Adrenal gland (tissue), 5 donors: ENCODE measurements at regions not wholly inside any gene's neighbourhood (a gene's known extent, or its start where the extent isn't known, plus 50 kb on each side); places are given as distances from the start of the nearest gene placed in this dataset.

Source experiments
- POLR2A ChIP-seq, 2 donors: fragments of 450-650 bp; IDR thresholded peaks; one replicate each; pipeline ENCODE4 v1.6.1; 2017; ENCODE audit warnings: antibody characterized with exemption in 2 of 2, mild to moderate bottlenecking in 2 of 2, moderate library complexity in 1 of 2
- TF ChIP-seq, protein P1 (sequence below), 6 experiments: fragments of 450-650 bp in 4 of 6; fragments of 200-600 bp in 2 of 6; sonication (generic) in 1 of 6; IDR thresholded peaks; 1 replicate in 5 of 6; 2 replicates in 1 of 6; pipeline versions ENCODE4 v1.5.1 to v1.8.0; 2016 to 2021; ENCODE audit warnings: antibody characterized with exemption in 6 of 6, mild to moderate bottlenecking in 2 of 6, moderate library complexity in 1 of 6
- donor health status: DM: no; HTN: no; CAD: no.

DNA sequence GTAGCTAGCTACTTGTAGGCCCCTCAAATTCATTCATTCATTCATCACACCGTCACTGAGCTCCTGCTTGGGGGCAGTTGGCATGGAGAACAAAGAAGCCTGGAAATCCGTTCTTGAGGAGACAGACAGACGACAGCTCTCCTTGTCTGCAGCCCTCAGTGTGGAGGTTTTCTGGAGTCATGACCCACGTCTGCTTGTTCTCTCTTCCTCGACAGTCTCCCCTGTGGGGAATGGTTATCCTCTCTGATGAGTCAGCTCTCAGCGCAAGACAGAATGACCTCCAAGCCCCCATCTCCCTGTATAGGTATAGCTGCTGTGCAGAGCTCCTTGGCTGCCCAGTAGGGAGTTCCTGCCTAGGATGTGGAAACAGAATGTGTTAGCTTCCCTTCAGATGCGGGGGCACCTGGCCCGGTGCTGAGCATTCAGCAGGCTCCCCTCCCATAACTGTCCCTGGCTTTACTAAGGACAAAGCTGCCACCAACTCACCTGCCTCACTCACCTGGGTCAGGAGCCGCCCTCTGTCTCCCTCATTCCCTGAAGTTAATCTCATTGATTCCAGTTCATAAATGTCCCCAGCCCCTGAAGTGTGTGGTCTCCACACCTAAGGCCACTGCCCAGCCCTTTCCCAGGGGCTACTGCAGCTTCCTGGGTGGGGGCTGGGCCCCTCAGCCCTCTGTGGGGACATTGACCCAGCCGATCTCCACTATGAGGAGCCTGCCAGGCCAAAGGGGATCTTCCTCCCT lies 124.7 kb downstream of the ACKR3 start:
- TF ChIP-seq, protein P1, sequence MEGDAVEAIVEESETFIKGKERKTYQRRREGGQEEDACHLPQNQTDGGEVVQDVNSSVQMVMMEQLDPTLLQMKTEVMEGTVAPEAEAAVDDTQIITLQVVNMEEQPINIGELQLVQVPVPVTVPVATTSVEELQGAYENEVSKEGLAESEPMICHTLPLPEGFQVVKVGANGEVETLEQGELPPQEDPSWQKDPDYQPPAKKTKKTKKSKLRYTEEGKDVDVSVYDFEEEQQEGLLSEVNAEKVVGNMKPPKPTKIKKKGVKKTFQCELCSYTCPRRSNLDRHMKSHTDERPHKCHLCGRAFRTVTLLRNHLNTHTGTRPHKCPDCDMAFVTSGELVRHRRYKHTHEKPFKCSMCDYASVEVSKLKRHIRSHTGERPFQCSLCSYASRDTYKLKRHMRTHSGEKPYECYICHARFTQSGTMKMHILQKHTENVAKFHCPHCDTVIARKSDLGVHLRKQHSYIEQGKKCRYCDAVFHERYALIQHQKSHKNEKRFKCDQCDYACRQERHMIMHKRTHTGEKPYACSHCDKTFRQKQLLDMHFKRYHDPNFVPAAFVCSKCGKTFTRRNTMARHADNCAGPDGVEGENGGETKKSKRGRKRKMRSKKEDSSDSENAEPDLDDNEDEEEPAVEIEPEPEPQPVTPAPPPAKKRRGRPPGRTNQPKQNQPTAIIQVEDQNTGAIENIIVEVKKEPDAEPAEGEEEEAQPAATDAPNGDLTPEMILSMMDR (IDR thresholded peaks at IDR 0.05), result no peak
- no peak for TF ChIP-seq POLR2A (IDR thresholded peaks at IDR 0.05)
